GM12878 (cell line): ENCODE measurements at regions not wholly inside any gene's neighbourhood (a gene's known extent, or its start where the extent isn't known, plus 50 kb on each side); places are given as distances from the start of the nearest gene placed in this dataset.

Source experiments
- ATAC-seq: fragments of 200-7000 bp; cut with Tn5 transposase; 3 replicates; pipeline ENCODE4 v1.9.1; 2020; ENCODE audit warnings: mild to moderate bottlenecking, moderate library complexity
- BruUV-seq: library from RNA; stranded (reverse); fragments of 400-500 nt; replicated peaks from 2 replicates; lab custom pipeline; 2021; lab: Mats Ljungman, UMichigan
- CTCF ChIA-PET: fragments of 300-600 bp; sonication (Branson Sonifier 250); formaldehyde crosslinking; extraction: SDS; loops from one replicate; lab custom pipeline; 2021; ENCODE audit warnings: inconsistent platforms; lab: Yijun Ruan, JAX
- POLR2A ChIA-PET: fragments of 350-600 bp; formaldehyde crosslinking; extraction: SDS; loops from one replicate; lab custom pipeline; 2021; ENCODE audit warnings: inconsistent platforms; lab: Charles Lee
- RAD21 ChIA-PET: fragments of 300-600 bp; sonication (Branson Sonifier 250); formaldehyde crosslinking; loops from one replicate; lab custom pipeline; 2023; ENCODE audit warnings: antibody characterized with exemption; ENCODE audit not compliant: unreplicated experiment; lab: Charles Lee
- SMC1A ChIA-PET: fragments of 300-600 bp; sonication (Branson Sonifier 250); formaldehyde crosslinking; loops from one replicate; lab custom pipeline; 2023; ENCODE audit not compliant: unreplicated experiment, uncharacterized antibody; lab: Charles Lee
- DNase-seq: peaks from one replicate; pipeline ENCODE4 v3.0.0-alpha.2; 2011; ENCODE audit warnings: low read depth, low spot score
- FAIRE-seq: peaks from 3 replicates; lab custom pipeline; 2011; peaks lifted over from hg19 to GRCh38; lab: Jason Lieb, UNC
- H2AFZ ChIP-seq: 2 replicates; pipeline ENCODE4 v1.6.0; 2011; ENCODE audit warnings: low read depth, low read length, control low read depth; ENCODE audit not compliant: control insufficient read depth
- H3K27ac ChIP-seq: 2 replicates; pipeline ENCODE4 v1.5.1; 2011; ENCODE audit warnings: control low read depth; ENCODE audit not compliant: control insufficient read depth, insufficient read depth
- H3K27me3 ChIP-seq, 2 experiments: replicated peaks in 1 of 2; 2 replicates each; pipeline versions ENCODE4 v1.6.0 to v1.6.1; 2011; ENCODE audit warnings: low read length in 1 of 2; ENCODE audit not compliant: control insufficient read depth in 2 of 2, insufficient read depth in 2 of 2
- H3K36me3 ChIP-seq, 2 experiments: 2 replicates each; pipeline ENCODE4 v1.5.1; 2011; ENCODE audit warnings: low read length in 1 of 2; ENCODE audit not compliant: control insufficient read depth in 2 of 2, insufficient read depth in 2 of 2
- H3K4me1 ChIP-seq: 2 replicates; pipeline ENCODE4 v1.6.1; 2011; ENCODE audit warnings: mild to moderate bottlenecking, low read length, moderate library complexity, mixed read lengths; ENCODE audit not compliant: control insufficient read depth, insufficient read depth
- H3K4me2 ChIP-seq: 2 replicates; pipeline ENCODE4 v1.6.0; 2011; ENCODE audit warnings: control low read depth; ENCODE audit not compliant: control insufficient read depth, insufficient read depth
- H3K4me3 ChIP-seq: fragments of 200-600 bp; sonication (generic); 2 replicates; pipeline ENCODE4 v1.5.1; 2016
- H3K79me2 ChIP-seq: 2 replicates; pipeline ENCODE4 v1.6.0; 2011; ENCODE audit warnings: low read length; ENCODE audit not compliant: control insufficient read depth, insufficient read depth
- H3K9ac ChIP-seq: 2 replicates; pipeline ENCODE4 v1.8.0; 2011; ENCODE audit warnings: low read length, control low read depth, mixed read lengths; ENCODE audit not compliant: control insufficient read depth, insufficient read depth
- H3K9me3 ChIP-seq: replicated peaks from 3 replicates; pipeline ENCODE4 v1.5.1; 2011; ENCODE audit warnings: mild to moderate bottlenecking, low read length; ENCODE audit not compliant: control insufficient read depth, insufficient read depth
- H4K20me1 ChIP-seq: 2 replicates; pipeline ENCODE4 v1.6.0; 2011; ENCODE audit not compliant: control insufficient read depth, insufficient read depth
- ATF7 ChIP-seq: fragments of 450-650 bp; IDR thresholded peaks from 2 replicates; pipeline ENCODE4 v1.6.1; 2016; ENCODE audit warnings: low read depth, mild to moderate bottlenecking
- CBX5 ChIP-seq: sonication (generic); IDR thresholded peaks from 2 replicates; pipeline ENCODE4 v1.6.1; 2016; ENCODE audit warnings: low read depth, moderate library complexity, mild to moderate bottlenecking, inconsistent platforms
- CHD1 ChIP-seq: IDR thresholded peaks from 2 replicates; pipeline ENCODE4 v1.6.1; 2012; ENCODE audit warnings: low read depth, low read length, improper control_type of control experiment
- FOS ChIP-seq: IDR thresholded peaks from 3 replicates; pipeline ENCODE4 v1.6.1; 2011; ENCODE audit warnings: borderline replicate concordance; ENCODE audit not compliant: insufficient read length; ENCODE audit errors: extremely low read depth
- IKZF2 ChIP-seq, 2 experiments: fragments of 450-650 bp; IDR thresholded peaks; 2 replicates each; pipeline ENCODE4 v1.6.1; 2017; ENCODE audit warnings: mild to moderate bottlenecking in 2 of 2, moderate library complexity in 2 of 2
- KLF5 ChIP-seq: fragments of 450-650 bp; IDR thresholded peaks from 2 replicates; pipeline ENCODE4 v1.6.1; 2014; ENCODE audit warnings: mild to moderate bottlenecking; ENCODE audit not compliant: partially characterized antibody
- MYB ChIP-seq: fragments of 150-350 bp; IDR thresholded peaks from 2 replicates; pipeline ENCODE4 v1.6.1; 2014; ENCODE audit warnings: mild to moderate bottlenecking, low read depth, low read length, borderline replicate concordance
- NFXL1 ChIP-seq: fragments of 450-650 bp; IDR thresholded peaks from 2 replicates; pipeline ENCODE4 v1.6.1; 2017; ENCODE audit warnings: antibody characterized with exemption, mild to moderate bottlenecking, borderline replicate concordance
- NFYA ChIP-seq: IDR thresholded peaks from 2 replicates; pipeline ENCODE4 v1.6.1; 2011; ENCODE audit warnings: low read depth, mild to moderate bottlenecking, low read length, improper control_type of control experiment, borderline replicate concordance
- NR2C1 ChIP-seq: fragments of 450-650 bp; IDR thresholded peaks from 2 replicates; pipeline ENCODE4 v1.6.1; 2017; ENCODE audit warnings: antibody characterized with exemption, mild to moderate bottlenecking, moderate library complexity
- NR2C2 ChIP-seq: IDR thresholded peaks from 2 replicates; pipeline ENCODE4 v1.6.1; 2011; ENCODE audit warnings: borderline replicate concordance, low read depth; ENCODE audit not compliant: control insufficient read depth, insufficient read length
- SMAD5 ChIP-seq: IDR thresholded peaks from 2 replicates; pipeline ENCODE4 v1.6.1; 2016; ENCODE audit warnings: antibody characterized with exemption, low read depth
- SUZ12 ChIP-seq: fragments of 200-600 bp; sonication (generic); IDR thresholded peaks from one replicate; pipeline ENCODE4 v1.6.1; 2018; ENCODE audit warnings: antibody characterized with exemption, mild to moderate bottlenecking; ENCODE audit not compliant: unreplicated experiment
- TAF1 ChIP-seq: IDR thresholded peaks from 2 replicates; pipeline ENCODE4 v1.6.1; 2011; ENCODE audit warnings: mild to moderate bottlenecking, low read depth, low read length, borderline replicate concordance
- TCF3 ChIP-seq: IDR thresholded peaks from 2 replicates; pipeline ENCODE4 v1.6.1; 2012; ENCODE audit warnings: low read depth, mild to moderate bottlenecking, low read length, borderline replicate concordance; ENCODE audit not compliant: insufficient read depth
- ZNF274 ChIP-seq: IDR thresholded peaks from one replicate; pipeline ENCODE4 v1.8.0; 2011; ENCODE audit not compliant: insufficient read length, insufficient read depth
- WGBS: methylation state at CpG from one replicate; pipeline ENCODE4 v1.1.6; 2016; ENCODE audit warnings: low lambda C conversion rate; ENCODE audit not compliant: insufficient replicate concordance, insufficient coverage; ENCODE audit errors: missing lambda C conversion rate; 5-methylcytosine and 5-hydroxymethylcytosine counted together
- in situ Hi-C: fragments of 300-500 bp; cut with MboI; formaldehyde crosslinking; loops from 9 replicates; pipeline ENCODE4 v1.14.3; 2018; ENCODE audit warnings: mixed read lengths
- intact Hi-C: fragments of 100-400 bp; cut with micrococcal nuclease; formaldehyde crosslinking; loops from one replicate; pipeline ENCODE4 v1.14.2; 2022; ENCODE audit not compliant: unreplicated experiment
- TF ChIP-seq, protein P1 (sequence below): fragments of 450-650 bp; IDR thresholded peaks from 2 replicates; pipeline ENCODE4 v1.6.1; 2014; ENCODE audit warnings: mild to moderate bottlenecking

DNA sequence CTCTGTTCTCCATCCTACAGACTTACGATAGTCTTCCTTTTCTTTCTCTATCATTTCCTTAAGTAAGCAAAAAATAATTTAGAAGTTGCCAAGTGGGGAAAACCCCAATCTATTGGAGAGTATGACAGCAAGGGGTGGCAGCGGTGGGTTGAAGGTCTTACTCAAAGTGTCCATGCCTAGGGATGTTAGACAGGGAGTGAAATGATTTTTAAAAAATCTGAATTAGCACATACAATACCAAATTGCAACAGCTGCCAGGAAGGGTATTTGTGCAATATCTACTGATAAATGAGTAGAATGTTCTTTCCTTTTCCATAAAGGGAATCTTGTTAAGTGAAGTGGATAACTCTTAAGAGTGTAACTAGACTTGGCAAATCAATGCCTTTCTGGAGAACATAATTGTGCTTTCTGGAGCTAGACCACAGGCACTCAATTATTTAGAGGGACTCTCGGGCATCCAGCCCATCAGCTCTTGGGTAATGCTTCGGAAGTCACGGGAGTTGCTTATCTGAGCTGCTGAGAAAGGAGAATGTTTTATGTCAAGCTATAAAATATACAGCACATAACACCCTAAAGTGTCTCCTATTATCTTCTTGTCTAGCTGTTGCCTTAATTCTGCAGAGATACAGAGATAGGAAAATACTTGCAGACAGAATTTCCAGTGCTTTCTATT, 151.5 kb downstream of the KCNJ2 start:
- Histone ChIP-seq H3K79me2 (no peaks in the 10 kb centered on the region), H3K27ac (no peak overlapping the region), H2AFZ (no peak overlapping the region), H4K20me1 (no peaks in the 10 kb centered on the region), H3K9ac (no peak overlapping the region), H3K4me1 (no peaks in the 10 kb centered on the region), H3K4me2 (no peak overlapping the region), H3K27me3 (no peaks in the 10 kb centered on the region), H3K9me3 (no peaks in the 10 kb centered on the region), H3K36me3 (no peaks in the 10 kb centered on the region), H3K4me3 (no peak overlapping the region)
- FAIRE-seq (no peak), DNase-seq (no peak), ATAC-seq (no peak)
- SMC1A ChIA-PET: interaction anchor here (0.5 to 3.1 kb wide), 8 partner anchors 9 to 259 kb away, joined by 3 to 13 read pairs (median 4); no protein-coding TSS in a partner anchor
- in situ Hi-C loops: no loop called here
- POLR2A ChIA-PET: interaction anchor here (1.0 kb wide), 2 partner anchors 8 to 11 kb away, joined by 3 read pairs; no protein-coding TSS in a partner anchor
- TF ChIP-seq NR2C2 (no peak), CBX5 (no peak), SMAD5 (no peak), KLF5 (no peak)
- CTCF ChIA-PET: interaction anchor here (1.0 to 1.6 kb wide), 3 partner anchors 15 to 231 kb away, joined by 3 to 5 read pairs (median 5); no protein-coding TSS in a partner anchor
- 40% methylated on average over 5 of the region's 5 CpGs for WGBS
- RAD21 ChIA-PET: interaction anchor here (1.0 to 1.4 kb wide), 2 partner anchors 24 to 112 kb away, joined by 3 to 4 read pairs; no protein-coding TSS in a partner anchor
- intact Hi-C loops: loop anchor here (10.0 kb wide), 1 partner anchor 234 kb away; no protein-coding TSS in a partner anchor
- BruUV-seq: no TSS peak

DNA sequence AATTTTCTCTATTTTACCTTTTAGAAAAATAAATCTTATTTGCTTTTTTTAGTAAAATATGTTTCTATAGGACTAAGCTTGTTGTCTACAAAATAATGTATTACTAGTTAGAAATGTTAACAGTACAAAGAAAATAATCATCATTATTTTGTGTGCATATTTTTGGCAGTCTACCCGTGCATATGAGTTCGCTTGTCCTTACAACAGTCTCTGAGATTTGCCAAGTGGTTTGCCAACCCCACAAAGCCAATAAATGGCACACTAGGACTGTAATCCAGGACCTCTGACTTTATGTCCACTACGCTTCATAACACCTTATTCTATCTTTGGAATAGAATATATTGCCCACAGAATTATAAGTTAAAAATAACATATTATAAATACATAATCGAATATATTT, 152.0 kb downstream of the KCNJ2 start:
- Histone ChIP-seq H3K4me1 (no peaks in the 10 kb centered on the region), H3K4me2 (no peak overlapping the region), H3K36me3 (no peaks in the 10 kb centered on the region), H3K27me3 (no peaks in the 10 kb centered on the region), H3K9me3 (no peaks in the 10 kb centered on the region), H3K4me3 (no peak overlapping the region), H3K79me2 (no peaks in the 10 kb centered on the region), H3K27ac (no peak overlapping the region), H2AFZ (no peak overlapping the region), H4K20me1 (no peaks in the 10 kb centered on the region), H3K9ac (no peak overlapping the region)
- FAIRE-seq: no peak
- ChIA-PET RAD21 (interaction anchor here (1.0 to 1.4 kb wide), 2 partner anchors 23 to 113 kb away, joined by 3 to 4 read pairs; no protein-coding TSS in a partner anchor), SMC1A (interaction anchor here (0.8 to 3.1 kb wide), 4 partner anchors 9 to 27 kb away, joined by 3 to 13 read pairs (median 4); no protein-coding TSS in a partner anchor), POLR2A (interaction anchor here (1.0 kb wide), 1 partner anchor 12 kb away, joined by 3 read pairs; no protein-coding TSS in a partner anchor), CTCF (interaction anchor here (1.0 to 1.6 kb wide), 3 partner anchors 14 to 231 kb away, joined by 3 to 5 read pairs (median 5); no protein-coding TSS in a partner anchor)
- WGBS: 46% methylated on average over 4 of the region's 4 CpGs
- no peak for DNase-seq
- ATAC-seq: no peak
- intact Hi-C loops (loop anchor here (10.0 kb wide), 1 partner anchor 233 kb away; no protein-coding TSS in a partner anchor), in situ Hi-C loops (no loop called here)
- BruUV-seq: no TSS peak
- TF ChIP-seq SMAD5 (no peak), NR2C1 (no peak), IKZF2 (IDR thresholded peaks at IDR 0.05) (no peak), MYB (no peak), ZNF274 (no peak), SUZ12 (no peak), ATF7 (no peak), TCF3 (no peak), CHD1 (no peak), NFYA (no peak), NFXL1 (no peak), TAF1 (no peak), FOS (no peak)
- TF ChIP-seq, protein P1, sequence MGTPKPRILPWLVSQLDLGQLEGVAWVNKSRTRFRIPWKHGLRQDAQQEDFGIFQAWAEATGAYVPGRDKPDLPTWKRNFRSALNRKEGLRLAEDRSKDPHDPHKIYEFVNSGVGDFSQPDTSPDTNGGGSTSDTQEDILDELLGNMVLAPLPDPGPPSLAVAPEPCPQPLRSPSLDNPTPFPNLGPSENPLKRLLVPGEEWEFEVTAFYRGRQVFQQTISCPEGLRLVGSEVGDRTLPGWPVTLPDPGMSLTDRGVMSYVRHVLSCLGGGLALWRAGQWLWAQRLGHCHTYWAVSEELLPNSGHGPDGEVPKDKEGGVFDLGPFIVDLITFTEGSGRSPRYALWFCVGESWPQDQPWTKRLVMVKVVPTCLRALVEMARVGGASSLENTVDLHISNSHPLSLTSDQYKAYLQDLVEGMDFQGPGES: no peak
